Astrocyte (in vitro differentiated cells and primary cell): ENCODE measurements at regions not wholly inside any gene's neighbourhood (a gene's known extent, or its start where the extent isn't known, plus 50 kb on each side); places are given as distances from the start of the nearest gene placed in this dataset.

Source experiments
- DNase-seq: peaks from one replicate; pipeline ENCODE4 v3.0.0-alpha.2; 2010; ENCODE audit warnings: low read depth
- FAIRE-seq: peaks from 2 replicates; lab custom pipeline; 2011; peaks lifted over from hg19 to GRCh38; lab: Jason Lieb, UNC
- H2AFZ ChIP-seq: 2 replicates; pipeline ENCODE4 v1.6.0; 2012; ENCODE audit warnings: low read depth, low read length, inconsistent platforms
- H3K27ac ChIP-seq: 2 replicates; pipeline ENCODE4 v1.5.1; 2011; ENCODE audit warnings: low read depth, low read length, inconsistent platforms
- H3K27me3 ChIP-seq: 2 replicates; pipeline ENCODE4 v1.6.0; 2011; ENCODE audit warnings: low read length, inconsistent platforms; ENCODE audit not compliant: insufficient read depth
- H3K36me3 ChIP-seq: 2 replicates; pipeline ENCODE4 v1.5.1; 2011; ENCODE audit warnings: low read length, inconsistent platforms; ENCODE audit not compliant: insufficient read depth
- H3K4me1 ChIP-seq: 2 replicates; pipeline ENCODE4 v1.5.1; 2011; ENCODE audit warnings: low read length, inconsistent platforms; ENCODE audit not compliant: insufficient read depth
- H3K4me2 ChIP-seq: 2 replicates; pipeline ENCODE4 v1.6.0; 2012; ENCODE audit warnings: low read length, inconsistent platforms
- H3K4me3 ChIP-seq: 2 replicates; pipeline ENCODE4 v1.5.1; 2011; ENCODE audit warnings: low read depth, mild to moderate bottlenecking, low read length, inconsistent platforms; ENCODE audit not compliant: insufficient read depth
- H3K79me2 ChIP-seq: 2 replicates; pipeline ENCODE4 v1.6.0; 2012; ENCODE audit warnings: mild to moderate bottlenecking, low read length, inconsistent platforms; ENCODE audit not compliant: insufficient read depth
- H3K9ac ChIP-seq: 2 replicates; pipeline ENCODE4 v1.6.0; 2012; ENCODE audit warnings: mild to moderate bottlenecking, low read length, inconsistent platforms
- H3K9me3 ChIP-seq: 2 replicates; pipeline ENCODE4 v1.5.1; 2012; ENCODE audit warnings: low read depth, mild to moderate bottlenecking, low read length, inconsistent platforms; ENCODE audit not compliant: insufficient read depth
- H4K20me1 ChIP-seq: 2 replicates; pipeline ENCODE4 v1.6.0; 2012; ENCODE audit warnings: low read length, inconsistent platforms; ENCODE audit not compliant: insufficient read depth
- H3K27ac Mint-ChIP-seq: one replicate; pipeline ENCODE4 v1.8.0; 2021; ENCODE audit warnings: mild to moderate bottlenecking, mixed read lengths; ENCODE audit not compliant: unreplicated experiment
- H3K27me3 Mint-ChIP-seq: one replicate; pipeline ENCODE4 v1.8.0; 2021; ENCODE audit warnings: low read depth, mixed read lengths; ENCODE audit not compliant: unreplicated experiment
- H3K36me3 Mint-ChIP-seq: one replicate; pipeline ENCODE4 v1.8.0; 2021; ENCODE audit warnings: low read depth, mixed read lengths; ENCODE audit not compliant: unreplicated experiment
- H3K4me1 Mint-ChIP-seq: one replicate; pipeline ENCODE4 v1.8.0; 2021; ENCODE audit warnings: low read depth, mixed read lengths; ENCODE audit not compliant: unreplicated experiment
- H3K4me3 Mint-ChIP-seq: one replicate; pipeline ENCODE4 v1.8.0; 2021; ENCODE audit warnings: mild to moderate bottlenecking, moderate library complexity, mixed read lengths; ENCODE audit not compliant: unreplicated experiment
- H3K9me3 Mint-ChIP-seq: one replicate; pipeline ENCODE4 v1.8.0; 2021; ENCODE audit warnings: mild to moderate bottlenecking, mixed read lengths; ENCODE audit not compliant: unreplicated experiment
- CTCF ChIP-seq: IDR thresholded peaks from 2 replicates; pipeline ENCODE4 v1.5.1; 2011; ENCODE audit warnings: low read depth, mild to moderate bottlenecking, inconsistent platforms, low read length, moderate library complexity; ENCODE audit not compliant: insufficient read depth
- EZH2 ChIP-seq: IDR thresholded peaks from 2 replicates; pipeline ENCODE4 v1.6.1; 2012; ENCODE audit warnings: mild to moderate bottlenecking, low read length, inconsistent platforms; ENCODE audit not compliant: insufficient read depth

- H2AFZ ChIP-seq = no peak overlapping the region
- no peaks in the 10 kb centered on the region for H3K79me2 ChIP-seq
- no peaks in the 10 kb centered on the region for H3K36me3 Mint-ChIP-seq
- no peaks in the 10 kb centered on the region for H3K4me1 Mint-ChIP-seq
- no peak overlapping the region for H3K27ac ChIP-seq
- H3K4me3 ChIP-seq = no peak overlapping the region
- no peaks in the 10 kb centered on the region for H4K20me1 ChIP-seq
- H3K27me3 ChIP-seq = no peaks in the 10 kb centered on the region
- no peak overlapping the region for H3K4me2 ChIP-seq
- TF ChIP-seq CTCF (no peak), EZH2 (no peak)
- peaks cover 9% of the 10 kb centered on the region for H3K9me3 Mint-ChIP-seq
- H3K27ac Mint-ChIP-seq = no peak overlapping the region
- DNase-seq (no peak), FAIRE-seq (no peak)
- no peak overlapping the region for H3K4me3 Mint-ChIP-seq
- H3K9ac ChIP-seq = no peak overlapping the region
- H3K27me3 Mint-ChIP-seq = no peaks in the 10 kb centered on the region
- H3K4me1 ChIP-seq = no peaks in the 10 kb centered on the region
- no peaks in the 10 kb centered on the region for H3K9me3 ChIP-seq
- H3K36me3 ChIP-seq = no peaks in the 10 kb centered on the region
Measured at GRCh38 chr11:130749216-130749615, 167.1 kb downstream of the SNX19 start.

- Mint-ChIP-seq H3K9me3 (peaks cover 2% of the 10 kb centered on the region), H3K36me3 (no peaks in the 10 kb centered on the region), H3K27ac (no peak overlapping the region), H3K4me3 (no peak overlapping the region), H3K27me3 (peaks cover 19% of the 10 kb centered on the region), H3K4me1 (peaks cover 5% of the 10 kb centered on the region)
- Histone ChIP-seq H3K4me2 (no peak overlapping the region), H3K79me2 (no peaks in the 10 kb centered on the region), H2AFZ (no peak overlapping the region), H3K4me1 (no peaks in the 10 kb centered on the region), H3K9me3 (no peaks in the 10 kb centered on the region), H4K20me1 (no peaks in the 10 kb centered on the region), H3K36me3 (no peaks in the 10 kb centered on the region), H3K27me3 (peaks cover 5% of the 10 kb centered on the region), H3K9ac (no peak overlapping the region), H3K4me3 (no peak overlapping the region), H3K27ac (no peak overlapping the region)
- TF ChIP-seq CTCF (no peak), EZH2 (no peak)
- DNase-seq (no peak), FAIRE-seq (no peak)
Measured at GRCh38 chr11:130760515-130761125, 155.7 kb downstream of the SNX19 start.

DNA sequence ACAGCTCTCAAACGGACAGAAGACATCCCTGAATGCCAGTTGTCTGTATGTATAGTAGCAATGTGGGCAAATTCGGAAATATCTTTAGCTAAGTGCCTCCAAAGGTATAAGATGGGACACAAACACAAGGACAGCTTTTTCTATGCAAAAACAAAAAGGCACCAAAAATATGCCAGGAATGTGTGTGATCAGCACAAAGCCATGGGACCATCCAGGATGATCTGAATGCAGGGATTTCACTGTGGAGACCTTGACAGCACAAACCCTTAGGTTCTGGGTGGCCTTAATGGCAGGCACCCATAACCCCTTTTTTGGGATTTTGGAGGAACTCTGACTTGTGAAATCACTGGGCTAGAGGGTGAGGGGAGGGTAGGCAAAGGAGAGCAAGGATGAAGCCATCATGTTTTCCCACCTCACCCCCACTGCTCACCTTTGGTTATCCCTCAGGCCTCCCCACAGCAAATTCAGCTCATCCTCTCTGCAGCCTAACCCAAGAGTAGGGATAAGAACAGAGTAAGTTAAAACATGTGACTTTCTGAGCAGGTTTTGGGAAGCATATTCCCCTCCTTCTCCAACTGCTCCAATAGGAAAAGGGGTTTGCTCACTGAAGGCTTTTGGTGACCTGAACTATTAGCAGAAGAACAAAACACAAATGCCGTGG, 154.6 kb downstream of the SNX19 start:
- peaks cover 14% of the 10 kb centered on the region for H3K4me1 Mint-ChIP-seq
- Histone ChIP-seq H3K36me3 (no peaks in the 10 kb centered on the region), H4K20me1 (no peaks in the 10 kb centered on the region), H3K9ac (no peak overlapping the region), H3K4me1 (no peaks in the 10 kb centered on the region), H3K4me2 (no peak overlapping the region), H3K27ac (no peak overlapping the region), H3K4me3 (no peak overlapping the region), H2AFZ (no peak overlapping the region), H3K27me3 (peaks cover 5% of the 10 kb centered on the region), H3K79me2 (no peaks in the 10 kb centered on the region), H3K9me3 (no peaks in the 10 kb centered on the region)
- no peaks in the 10 kb centered on the region for H3K36me3 Mint-ChIP-seq
- peaks cover 21% of the 10 kb centered on the region for H3K27me3 Mint-ChIP-seq
- DNase-seq (no peak), FAIRE-seq (no peak)
- TF ChIP-seq EZH2 (no peak), CTCF (no peak)
- peaks cover 2% of the 10 kb centered on the region for H3K9me3 Mint-ChIP-seq
- no peak overlapping the region for H3K4me3 Mint-ChIP-seq
- no peak overlapping the region for H3K27ac Mint-ChIP-seq
